ENCODE measurements at regions not wholly inside any gene's neighbourhood (a gene's known extent, or its start where the extent isn't known, plus 50 kb on each side); places are given as distances from the start of the nearest gene placed in this dataset.

DNA sequence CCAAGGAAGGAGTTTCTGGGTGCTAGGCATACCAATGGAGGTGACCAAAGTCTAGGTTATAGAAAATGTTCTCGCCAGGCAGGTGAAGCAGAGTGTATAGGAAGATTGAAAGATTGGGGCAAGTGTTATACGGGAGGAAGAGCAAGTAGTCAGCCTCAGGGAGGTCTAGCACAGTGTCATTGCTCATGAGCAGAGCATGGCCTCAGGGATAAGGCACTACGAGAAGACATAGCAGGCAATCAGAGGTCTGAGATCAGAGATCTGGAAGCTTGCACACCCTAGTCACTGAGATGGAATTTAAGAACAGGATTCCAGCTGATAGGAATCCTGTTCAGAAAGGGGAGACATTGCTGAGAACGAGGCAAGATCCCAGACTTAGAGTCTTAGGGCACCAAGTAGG lies 350.0 kb upstream of the CASK start:
- Histone ChIP-seq H3K36me3 (no peaks in the 10 kb centered on the region), H3K4me3 (no peak overlapping the region), H3K4me1 (ENCODE audit: control insufficient read depth in 1 of 2, low read depth in 2 of 2) (no peaks in the 10 kb centered on the region), H3K27ac (no peak overlapping the region), H3K27me3 (replicated peaks; ENCODE audit: insufficient read depth) (no peaks in the 10 kb centered on the region), H3K9me3 (no peaks in the 10 kb centered on the region)
- DNase-seq (ENCODE audit: low spot score): no peak
- no peak for TF ChIP-seq CTCF (IDR thresholded peaks at IDR 0.05)
- ATAC-seq (ENCODE audit: insufficient number of reproducible peaks, low FRiP score, low read depth): no peak

GRCh38 chrX:42269186-42269585 lies 345.8 kb upstream of the CASK start:
- no peaks in the 10 kb centered on the region for H3K4me1 ChIP-seq (ENCODE audit: control insufficient read depth in 1 of 2, low read depth in 2 of 2)
- no peak for ATAC-seq (ENCODE audit: insufficient number of reproducible peaks, low FRiP score, low read depth)
- no peak for TF ChIP-seq CTCF (IDR thresholded peaks at IDR 0.05)
- no peak for DNase-seq (ENCODE audit: low spot score)
- no peaks in the 10 kb centered on the region for H3K36me3 ChIP-seq
- no peaks in the 10 kb centered on the region for H3K27me3 ChIP-seq (replicated peaks; ENCODE audit: insufficient read depth)
- H3K9me3 ChIP-seq: no peaks in the 10 kb centered on the region
- H3K27ac ChIP-seq: no peak overlapping the region
- no peak overlapping the region for H3K4me3 ChIP-seq

DNA sequence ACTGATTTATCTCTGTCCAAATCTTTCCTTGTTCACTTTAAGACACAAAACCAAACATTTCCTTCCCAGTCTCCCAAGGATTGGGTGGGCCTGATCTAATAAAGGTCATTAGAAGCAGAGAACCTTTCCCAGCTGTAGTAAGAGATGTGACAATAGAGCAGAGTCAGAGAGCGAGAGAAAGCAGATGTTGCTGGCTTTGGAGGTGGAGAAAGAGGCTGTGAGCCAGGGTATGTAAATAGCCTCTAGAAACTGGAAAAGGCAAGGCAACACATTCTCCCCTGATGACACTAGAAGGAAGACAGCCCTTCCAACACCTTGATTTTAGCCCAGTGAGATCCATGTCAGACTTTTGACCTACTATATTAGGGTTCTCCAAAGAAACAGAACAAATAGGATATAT lies 337.5 kb upstream of the CASK start:
- H3K36me3 ChIP-seq: no peaks in the 10 kb centered on the region
- no peak overlapping the region for H3K4me3 ChIP-seq
- no peaks in the 10 kb centered on the region for H3K9me3 ChIP-seq
- H3K27me3 ChIP-seq (replicated peaks; ENCODE audit: insufficient read depth): no peaks in the 10 kb centered on the region
- ATAC-seq (ENCODE audit: insufficient number of reproducible peaks, low FRiP score, low read depth): no peak
- H3K27ac ChIP-seq: no peak overlapping the region
- no peaks in the 10 kb centered on the region for H3K4me1 ChIP-seq (ENCODE audit: control insufficient read depth in 1 of 2, low read depth in 2 of 2)
- no peak for DNase-seq (ENCODE audit: low spot score)
- TF ChIP-seq CTCF (IDR thresholded peaks at IDR 0.05): no peak

DNA sequence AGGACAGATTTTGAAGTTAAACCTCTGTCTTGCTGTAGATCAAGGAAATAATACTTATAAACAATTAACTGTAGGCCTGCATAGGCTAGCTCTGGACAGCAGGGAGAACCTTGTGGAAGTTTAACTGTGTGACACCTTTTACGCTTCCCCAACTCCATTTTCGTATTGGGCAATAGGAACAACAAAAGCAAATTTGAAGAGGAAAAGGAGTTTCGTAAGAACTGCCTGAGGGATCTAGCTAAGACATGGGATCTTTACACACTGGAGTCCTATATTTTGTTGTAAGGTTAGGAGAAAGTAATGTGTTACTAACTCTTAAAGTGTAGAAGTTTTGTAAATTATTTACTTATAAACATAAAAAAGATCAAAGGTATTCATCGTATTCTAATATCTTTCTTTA lies 324.9 kb upstream of the CASK start:
- no peak for TF ChIP-seq CTCF (IDR thresholded peaks at IDR 0.05)
- Histone ChIP-seq H3K27me3 (replicated peaks; ENCODE audit: insufficient read depth) (no peaks in the 10 kb centered on the region), H3K4me1 (ENCODE audit: control insufficient read depth in 1 of 2, low read depth in 2 of 2) (no peaks in the 10 kb centered on the region), H3K27ac (no peak overlapping the region), H3K36me3 (no peaks in the 10 kb centered on the region), H3K9me3 (no peaks in the 10 kb centered on the region), H3K4me3 (no peak overlapping the region)
- no peak for DNase-seq (ENCODE audit: low spot score)
- ATAC-seq (ENCODE audit: insufficient number of reproducible peaks, low FRiP score, low read depth): no peak

- H3K4me1 ChIP-seq (ENCODE audit: control insufficient read depth in 1 of 2, low read depth in 2 of 2): no peaks in the 10 kb centered on the region
- no peak for TF ChIP-seq CTCF (IDR thresholded peaks at IDR 0.05)
- DNase-seq (ENCODE audit: low spot score) (no peak), ATAC-seq (ENCODE audit: insufficient number of reproducible peaks, low FRiP score, low read depth) (no peak)
- peak overlapping the region; percentile 39 for H3K4me3 ChIP-seq
- H3K36me3 ChIP-seq: no peaks in the 10 kb centered on the region
- H3K27ac ChIP-seq: no peak overlapping the region
- no peaks in the 10 kb centered on the region for H3K9me3 ChIP-seq
- H3K27me3 ChIP-seq (replicated peaks; ENCODE audit: insufficient read depth): no peaks in the 10 kb centered on the region
These were observed 323.9 kb upstream of the CASK start for GRCh38 chrX:42247241-42247640.

Measured in thoracic aorta (tissue), 2 donors.